Lower leg skin (tissue), 3 donors: ENCODE measurements at regions not wholly inside any gene's neighbourhood (a gene's known extent, or its start where the extent isn't known, plus 50 kb on each side); places are given as distances from the start of the nearest gene placed in this dataset.

Experiments used
- POLR2A ChIP-seq, 2 donors: fragments of 450-650 bp; IDR thresholded peaks; one replicate each; pipeline ENCODE4 v1.6.1; 2016 to 2017; ENCODE audit warnings: antibody characterized with exemption in 2 of 2, mild to moderate bottlenecking in 1 of 2, moderate library complexity in 1 of 2
- TF ChIP-seq, protein P1 (sequence below), 3 donors: fragments of 450-650 bp; IDR thresholded peaks; one replicate each; pipeline ENCODE4 v1.5.1; 2016; ENCODE audit warnings: antibody characterized with exemption in 3 of 3, mild to moderate bottlenecking in 3 of 3, moderate library complexity in 2 of 3

DNA sequence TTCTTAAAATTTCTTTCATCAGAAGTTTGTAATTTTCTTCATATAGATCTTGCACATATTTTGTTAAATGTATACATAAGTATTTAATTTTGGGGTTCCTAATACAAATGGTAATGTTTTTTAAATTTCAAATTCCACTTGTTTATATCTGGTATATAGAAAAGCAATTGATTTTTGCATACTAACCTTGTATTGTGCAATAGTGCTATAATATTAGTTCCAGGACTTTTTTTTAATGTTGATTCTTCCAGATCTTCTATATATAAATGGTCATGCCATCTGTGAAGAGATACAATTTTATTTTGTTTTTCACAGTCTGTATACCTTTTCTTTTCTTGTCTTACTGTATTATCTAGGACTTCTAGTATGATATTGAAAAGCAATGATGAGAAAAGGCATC, 665.0 kb downstream of the OTOL1 start:
- TF ChIP-seq, protein P1, sequence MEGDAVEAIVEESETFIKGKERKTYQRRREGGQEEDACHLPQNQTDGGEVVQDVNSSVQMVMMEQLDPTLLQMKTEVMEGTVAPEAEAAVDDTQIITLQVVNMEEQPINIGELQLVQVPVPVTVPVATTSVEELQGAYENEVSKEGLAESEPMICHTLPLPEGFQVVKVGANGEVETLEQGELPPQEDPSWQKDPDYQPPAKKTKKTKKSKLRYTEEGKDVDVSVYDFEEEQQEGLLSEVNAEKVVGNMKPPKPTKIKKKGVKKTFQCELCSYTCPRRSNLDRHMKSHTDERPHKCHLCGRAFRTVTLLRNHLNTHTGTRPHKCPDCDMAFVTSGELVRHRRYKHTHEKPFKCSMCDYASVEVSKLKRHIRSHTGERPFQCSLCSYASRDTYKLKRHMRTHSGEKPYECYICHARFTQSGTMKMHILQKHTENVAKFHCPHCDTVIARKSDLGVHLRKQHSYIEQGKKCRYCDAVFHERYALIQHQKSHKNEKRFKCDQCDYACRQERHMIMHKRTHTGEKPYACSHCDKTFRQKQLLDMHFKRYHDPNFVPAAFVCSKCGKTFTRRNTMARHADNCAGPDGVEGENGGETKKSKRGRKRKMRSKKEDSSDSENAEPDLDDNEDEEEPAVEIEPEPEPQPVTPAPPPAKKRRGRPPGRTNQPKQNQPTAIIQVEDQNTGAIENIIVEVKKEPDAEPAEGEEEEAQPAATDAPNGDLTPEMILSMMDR (IDR thresholded peaks at IDR 0.05), result no peak
- TF ChIP-seq POLR2A (IDR thresholded peaks at IDR 0.05), result no peak
